ENCODE measurements at regions not wholly inside any gene's neighbourhood (a gene's known extent, or its start where the extent isn't known, plus 50 kb on each side); places are given as distances from the start of the nearest gene placed in this dataset.
"Not testable (repeated sequence)": the region's sequence is repeated elsewhere in the genome, so short reads cannot be mapped to it uniquely, and the experiment has no call there.

DNA sequence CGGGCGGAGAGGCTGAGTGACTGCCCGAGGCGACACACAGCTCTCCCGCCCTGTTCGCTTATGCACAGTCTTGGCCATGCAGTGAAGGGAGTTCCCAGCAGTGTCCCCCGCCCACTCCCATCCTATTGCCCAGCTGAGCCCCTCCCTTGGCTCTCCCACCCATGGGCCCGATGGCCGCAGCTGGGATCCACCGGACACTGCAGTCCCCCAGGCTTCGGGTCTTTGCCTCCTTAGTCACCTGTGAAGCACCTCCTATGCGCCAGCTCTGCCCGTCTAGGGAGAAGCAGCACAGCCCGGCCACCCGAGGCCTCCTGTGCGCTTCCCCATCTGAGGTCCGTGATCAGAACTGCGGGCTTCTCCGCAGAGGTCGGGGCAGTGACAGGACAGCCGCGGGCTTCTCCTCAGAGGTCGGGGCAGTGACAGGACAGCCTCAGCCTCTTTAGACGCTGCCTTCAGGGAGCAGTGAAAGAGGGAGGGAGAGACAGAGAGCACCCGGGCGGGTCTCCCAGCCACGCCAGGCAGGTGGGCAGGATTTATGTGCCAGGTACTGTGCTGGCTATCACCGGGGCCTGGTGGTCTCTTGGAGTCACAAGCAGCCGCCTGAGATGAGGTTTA lies 143.1 kb downstream of the LAT start:
- not testable (repeated sequence) for DNase-seq
- 76% methylated on average over 22 of the region's 29 CpGs for WGBS (ENCODE audit: insufficient coverage)

DNA sequence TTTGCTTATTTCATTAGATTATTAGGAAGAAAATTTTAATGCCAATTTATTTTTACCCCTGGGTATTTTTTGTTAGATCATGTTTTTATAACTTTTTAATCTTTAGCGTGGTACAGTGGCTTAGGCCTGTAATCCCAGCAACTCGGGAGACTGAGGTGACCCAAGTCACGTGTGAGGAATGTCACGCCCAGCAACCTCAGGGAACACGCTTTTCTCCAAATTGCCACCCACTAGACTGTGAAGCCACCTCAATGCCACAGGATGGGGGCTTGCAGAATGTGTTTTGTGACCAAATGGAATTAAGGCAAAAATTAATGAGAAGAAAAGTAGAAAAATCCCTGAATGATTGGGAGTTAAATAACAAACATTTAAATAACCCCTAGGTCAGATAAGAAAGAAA lies 141.8 kb downstream of the LAT start:
- Histone ChIP-seq H3K4me3 (ENCODE audit: low read length) (no peak overlapping the region), H3K9me3 (replicated peaks; ENCODE audit: control insufficient read depth, low read depth, low read length) (no peaks in the 10 kb centered on the region), H3K4me1 (ENCODE audit: control insufficient read depth, insufficient read depth, low read length) (peaks cover 9% of the 10 kb centered on the region), H3K36me3 (ENCODE audit: control insufficient read depth, insufficient read depth, low read length) (no peaks in the 10 kb centered on the region), H3K27me3 (ENCODE audit: control insufficient read depth, insufficient read depth, low read length) (no peaks in the 10 kb centered on the region), H3K27ac (ENCODE audit: low read length) (no peak overlapping the region)
- no peak for DNase-seq
- no CpG with 5 or more reads among the region's 5 CpGs for WGBS (ENCODE audit: insufficient coverage)

More for the DNA sequence above, 143.1 kb downstream of the LAT start:
- H3K4me1 ChIP-seq (ENCODE audit: control insufficient read depth, insufficient read depth, low read length); H3K27ac ChIP-seq (ENCODE audit: low read length); H3K9me3 ChIP-seq (replicated peaks; ENCODE audit: control insufficient read depth, low read depth, low read length); H3K36me3 ChIP-seq (ENCODE audit: control insufficient read depth, insufficient read depth, low read length); H3K4me3 ChIP-seq (ENCODE audit: low read length); H3K27me3 ChIP-seq (ENCODE audit: control insufficient read depth, insufficient read depth, low read length): not testable (repeated sequence)

DNA sequence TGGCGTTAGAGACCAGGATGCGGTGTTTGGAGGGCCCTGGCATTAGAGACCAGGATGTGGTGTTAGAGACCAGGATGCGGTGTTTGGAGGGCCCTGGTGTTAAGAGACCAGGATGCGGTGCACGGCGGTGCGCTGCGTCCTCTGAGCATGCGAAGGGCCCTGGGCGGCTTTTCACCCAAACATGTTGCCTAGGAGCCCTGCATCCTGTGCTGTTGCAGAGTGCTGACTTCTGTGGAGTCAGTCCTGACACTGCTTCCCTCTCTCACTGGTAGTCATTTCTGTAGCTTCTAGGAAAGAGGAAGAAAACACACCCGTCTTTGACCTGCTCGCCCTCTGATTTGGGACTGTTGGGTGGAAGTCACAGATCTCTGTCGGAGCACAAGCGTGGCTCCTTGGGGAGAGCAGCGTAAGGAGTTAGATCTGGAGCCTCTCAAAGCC lies 141.2 kb downstream of the LAT start:
- Histone ChIP-seq H3K27me3 (ENCODE audit: control insufficient read depth, insufficient read depth, low read length) (no peaks in the 10 kb centered on the region), H3K4me3 (ENCODE audit: low read length) (no peak overlapping the region), H3K4me1 (ENCODE audit: control insufficient read depth, insufficient read depth, low read length) (peaks cover 3% of the 10 kb centered on the region), H3K36me3 (ENCODE audit: control insufficient read depth, insufficient read depth, low read length) (no peaks in the 10 kb centered on the region), H3K9me3 (replicated peaks; ENCODE audit: control insufficient read depth, low read depth, low read length) (no peaks in the 10 kb centered on the region), H3K27ac (ENCODE audit: low read length) (no peak overlapping the region)
- WGBS (ENCODE audit: insufficient coverage) = 73% methylated on average over 14 of the region's 15 CpGs
- no peak for DNase-seq

DNA sequence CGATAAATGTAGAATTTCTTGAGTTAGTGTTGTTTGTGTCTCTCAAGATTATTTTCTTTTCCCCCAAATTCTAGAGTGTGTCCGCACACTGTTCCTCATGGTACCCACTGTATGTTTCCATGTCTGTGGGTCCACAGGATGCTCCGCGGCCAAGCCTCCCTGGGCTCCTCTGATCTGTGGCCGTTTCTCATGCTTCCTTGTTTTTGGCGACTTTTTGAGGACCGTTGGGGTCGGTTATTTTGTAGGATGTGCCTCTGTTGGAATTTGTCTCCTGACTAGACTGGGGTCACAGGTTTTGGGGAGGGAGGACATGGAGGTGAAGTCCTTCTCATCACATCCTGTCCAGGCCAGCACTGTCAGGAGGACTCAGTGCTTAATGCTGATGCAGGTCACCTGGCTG lies 140.0 kb downstream of the LAT start:
- no peaks in the 10 kb centered on the region for H3K36me3 ChIP-seq (ENCODE audit: control insufficient read depth, insufficient read depth, low read length)
- no peak for DNase-seq
- 100% methylated on average over 4 of the region's 8 CpGs for WGBS (ENCODE audit: insufficient coverage)
- no peak overlapping the region for H3K4me3 ChIP-seq (ENCODE audit: low read length)
- no peaks in the 10 kb centered on the region for H3K27me3 ChIP-seq (ENCODE audit: control insufficient read depth, insufficient read depth, low read length)
- no peaks in the 10 kb centered on the region for H3K9me3 ChIP-seq (replicated peaks; ENCODE audit: control insufficient read depth, low read depth, low read length)
- no peak overlapping the region for H3K27ac ChIP-seq (ENCODE audit: low read length)
- peaks cover 6% of the 10 kb centered on the region for H3K4me1 ChIP-seq (ENCODE audit: control insufficient read depth, insufficient read depth, low read length)

DNA sequence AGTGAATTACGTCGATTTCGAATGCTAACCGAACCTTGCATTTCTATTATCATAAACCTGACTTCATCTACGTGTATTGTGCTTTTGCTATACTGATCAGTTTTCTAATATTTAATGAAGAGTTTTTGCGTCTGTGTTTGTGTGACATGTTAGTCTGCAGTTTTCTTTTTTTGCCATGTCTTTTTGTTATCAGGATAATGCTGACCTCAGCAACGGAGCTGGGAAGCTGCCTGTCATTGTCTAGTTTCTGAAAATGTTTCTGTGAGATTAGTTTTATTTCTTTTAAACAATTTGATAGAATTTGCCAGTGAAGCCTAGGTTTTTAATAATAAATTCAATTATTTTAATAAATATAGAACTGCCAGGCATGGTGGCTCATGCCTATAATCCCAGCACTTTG lies 139.3 kb downstream of the LAT start:
- H3K36me3 ChIP-seq (ENCODE audit: control insufficient read depth, insufficient read depth, low read length); H3K27me3 ChIP-seq (ENCODE audit: control insufficient read depth, insufficient read depth, low read length); H3K4me3 ChIP-seq (ENCODE audit: low read length); H3K9me3 ChIP-seq (replicated peaks; ENCODE audit: control insufficient read depth, low read depth, low read length); DNase-seq; H3K4me1 ChIP-seq (ENCODE audit: control insufficient read depth, insufficient read depth, low read length); H3K27ac ChIP-seq (ENCODE audit: low read length): not testable (repeated sequence)
- WGBS (ENCODE audit: insufficient coverage) = no CpG with 5 or more reads among the region's 7 CpGs

DNA sequence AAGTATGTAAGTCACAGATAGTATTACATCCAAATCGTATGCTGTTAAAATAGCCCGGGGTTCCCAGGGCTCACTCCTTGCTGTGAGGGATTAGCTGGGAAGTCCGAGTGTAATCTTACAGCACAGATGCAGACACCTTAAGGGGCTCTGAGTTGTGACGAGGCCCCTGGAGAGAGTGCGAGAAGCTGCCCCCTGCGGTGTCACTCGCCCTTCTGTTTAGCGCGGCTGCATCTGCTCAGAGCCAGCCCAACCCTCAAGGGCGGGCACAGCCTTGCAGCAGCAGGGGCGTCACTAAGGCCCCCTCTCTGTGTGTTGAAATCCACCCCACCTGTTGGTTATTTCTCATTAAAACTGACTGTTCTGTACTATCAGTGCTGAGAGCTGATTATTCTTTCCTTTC lies 135.8 kb downstream of the LAT start:
- H3K27ac ChIP-seq (ENCODE audit: low read length) = not testable (repeated sequence)

DNA sequence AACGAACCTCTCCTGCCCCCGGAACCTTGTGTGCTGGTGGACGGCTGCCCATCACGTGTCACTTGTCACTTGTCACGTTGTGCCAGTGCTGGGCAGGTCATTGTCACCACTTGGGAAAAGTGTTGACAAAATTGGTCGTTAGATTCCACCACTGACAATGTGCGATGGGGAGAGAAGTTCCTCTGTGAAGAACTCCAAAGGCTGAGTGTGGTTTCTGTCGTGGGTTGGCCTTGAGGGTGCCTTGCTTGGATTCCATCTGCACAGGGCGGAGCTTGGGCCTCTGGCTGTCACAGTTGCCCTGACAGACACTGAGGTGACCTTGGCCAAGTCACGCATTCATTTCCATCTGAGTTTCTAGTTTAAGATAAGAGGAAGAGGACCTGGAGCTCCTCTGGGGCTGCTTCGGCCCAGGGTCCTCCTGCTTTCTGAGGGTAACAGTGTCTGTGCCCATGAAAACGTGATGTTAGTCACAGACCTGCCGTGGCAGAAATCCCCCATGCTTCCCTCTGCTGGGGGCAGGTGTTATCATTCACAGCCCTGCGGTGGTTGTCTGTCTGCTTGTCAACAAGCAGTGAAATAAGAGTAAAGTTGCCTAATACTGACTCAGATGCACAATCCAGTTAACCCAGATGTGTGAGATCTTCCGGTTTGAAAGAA lies 133.6 kb downstream of the LAT start:
- peaks cover 13% of the 10 kb centered on the region for H3K4me1 ChIP-seq (ENCODE audit: control insufficient read depth, insufficient read depth, low read length)
- 78% methylated on average over 7 of the region's 15 CpGs for WGBS (ENCODE audit: insufficient coverage)
- H3K27me3 ChIP-seq (ENCODE audit: control insufficient read depth, insufficient read depth, low read length); H3K4me3 ChIP-seq (ENCODE audit: low read length); H3K27ac ChIP-seq (ENCODE audit: low read length); H3K36me3 ChIP-seq (ENCODE audit: control insufficient read depth, insufficient read depth, low read length); DNase-seq; H3K9me3 ChIP-seq (replicated peaks; ENCODE audit: control insufficient read depth, low read depth, low read length): not testable (repeated sequence)

More for the DNA sequence above, 135.8 kb downstream of the LAT start:
- H3K4me1 ChIP-seq (ENCODE audit: control insufficient read depth, insufficient read depth, low read length); H3K36me3 ChIP-seq (ENCODE audit: control insufficient read depth, insufficient read depth, low read length); H3K27me3 ChIP-seq (ENCODE audit: control insufficient read depth, insufficient read depth, low read length); H3K9me3 ChIP-seq (replicated peaks; ENCODE audit: control insufficient read depth, low read depth, low read length); H3K4me3 ChIP-seq (ENCODE audit: low read length); DNase-seq: not testable (repeated sequence)
- 67% methylated on average over 3 of the region's 11 CpGs for WGBS (ENCODE audit: insufficient coverage)

DNA sequence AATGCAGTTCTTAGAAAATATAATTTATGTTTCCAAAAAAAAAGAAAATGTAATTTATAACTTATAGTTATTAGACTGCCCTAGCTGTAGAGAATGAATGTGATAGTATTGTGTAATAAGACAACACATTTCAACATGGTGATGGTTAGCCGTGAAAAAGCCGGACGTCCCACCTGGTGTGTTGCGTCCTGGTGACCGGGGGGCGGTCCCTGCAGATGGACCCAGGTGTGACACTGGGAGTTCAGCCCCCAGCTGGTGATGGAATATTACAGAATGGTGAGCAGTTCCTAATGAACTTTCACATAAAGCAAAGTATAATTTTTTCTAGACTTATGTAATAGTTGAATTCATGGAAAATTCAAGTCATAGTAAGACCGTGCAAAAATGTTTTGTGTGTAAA lies 132.8 kb downstream of the LAT start:
- no peaks in the 10 kb centered on the region for H3K27me3 ChIP-seq (ENCODE audit: control insufficient read depth, insufficient read depth, low read length)
- WGBS (ENCODE audit: insufficient coverage) = 92% methylated on average over 5 of the region's 7 CpGs
- H3K4me3 ChIP-seq (ENCODE audit: low read length) = no peak overlapping the region
- no peak for DNase-seq
- H3K9me3 ChIP-seq (replicated peaks; ENCODE audit: control insufficient read depth, low read depth, low read length) = no peaks in the 10 kb centered on the region
- no peaks in the 10 kb centered on the region for H3K36me3 ChIP-seq (ENCODE audit: control insufficient read depth, insufficient read depth, low read length)
- no peak overlapping the region for H3K27ac ChIP-seq (ENCODE audit: low read length)
- peaks cover 13% of the 10 kb centered on the region for H3K4me1 ChIP-seq (ENCODE audit: control insufficient read depth, insufficient read depth, low read length)

DNA sequence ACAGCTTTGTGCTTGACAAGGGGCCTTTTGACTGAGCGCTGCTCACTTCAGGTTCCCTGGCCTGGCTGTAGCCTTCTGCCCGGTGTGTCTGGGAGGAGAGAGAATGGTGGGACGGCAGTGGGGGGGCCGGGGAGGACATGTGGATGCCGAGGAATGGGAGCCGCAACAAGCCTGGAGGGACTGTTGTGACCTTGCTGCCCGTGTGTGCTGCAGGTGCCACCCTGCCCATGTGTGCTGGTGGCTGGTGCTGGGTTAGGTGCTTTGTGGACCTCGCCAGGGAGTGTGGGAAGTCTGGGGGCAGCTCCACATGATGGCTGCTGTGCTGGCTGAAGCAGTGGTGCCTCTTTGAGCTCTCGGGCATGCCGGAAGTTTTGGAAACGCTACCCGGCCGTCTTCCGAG lies 132.1 kb downstream of the LAT start:
- H3K4me3 ChIP-seq (ENCODE audit: low read length) = no peak overlapping the region
- WGBS (ENCODE audit: insufficient coverage) = 95% methylated on average over 12 of the region's 14 CpGs
- H3K9me3 ChIP-seq (replicated peaks; ENCODE audit: control insufficient read depth, low read depth, low read length) = no peaks in the 10 kb centered on the region
- no peak overlapping the region for H3K27ac ChIP-seq (ENCODE audit: low read length)
- no peaks in the 10 kb centered on the region for H3K27me3 ChIP-seq (ENCODE audit: control insufficient read depth, insufficient read depth, low read length)
- peaks cover 13% of the 10 kb centered on the region for H3K4me1 ChIP-seq (ENCODE audit: control insufficient read depth, insufficient read depth, low read length)
- no peak for DNase-seq
- H3K36me3 ChIP-seq (ENCODE audit: control insufficient read depth, insufficient read depth, low read length) = no peaks in the 10 kb centered on the region

DNA sequence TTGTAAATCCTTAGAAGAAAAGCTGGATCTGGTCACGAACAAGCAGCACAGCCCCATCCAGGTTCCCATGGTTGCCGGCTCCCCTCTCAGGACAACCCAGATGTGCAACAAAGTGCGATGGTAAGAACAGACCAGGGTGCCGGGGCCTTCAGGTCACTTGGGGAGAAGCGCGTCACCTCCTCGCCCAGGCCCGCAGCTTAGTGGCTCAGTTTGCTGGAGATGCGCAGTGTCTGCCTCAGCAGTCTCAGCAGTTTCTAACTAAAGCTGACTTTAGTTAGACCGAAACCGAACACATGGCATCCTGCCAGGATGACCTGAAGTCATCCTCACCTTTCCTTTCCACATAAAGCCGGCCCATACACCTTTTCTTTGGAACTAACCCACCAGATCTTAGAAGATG lies 131.4 kb downstream of the LAT start:
- not testable (repeated sequence) for H3K4me3 ChIP-seq (ENCODE audit: low read length); H3K27ac ChIP-seq (ENCODE audit: low read length); H3K9me3 ChIP-seq (replicated peaks; ENCODE audit: control insufficient read depth, low read depth, low read length); H3K27me3 ChIP-seq (ENCODE audit: control insufficient read depth, insufficient read depth, low read length); H3K36me3 ChIP-seq (ENCODE audit: control insufficient read depth, insufficient read depth, low read length); DNase-seq
- peaks cover 13% of the 10 kb centered on the region for H3K4me1 ChIP-seq (ENCODE audit: control insufficient read depth, insufficient read depth, low read length)
- 40% methylated on average over 6 of the region's 12 CpGs for WGBS (ENCODE audit: insufficient coverage)

DNA sequence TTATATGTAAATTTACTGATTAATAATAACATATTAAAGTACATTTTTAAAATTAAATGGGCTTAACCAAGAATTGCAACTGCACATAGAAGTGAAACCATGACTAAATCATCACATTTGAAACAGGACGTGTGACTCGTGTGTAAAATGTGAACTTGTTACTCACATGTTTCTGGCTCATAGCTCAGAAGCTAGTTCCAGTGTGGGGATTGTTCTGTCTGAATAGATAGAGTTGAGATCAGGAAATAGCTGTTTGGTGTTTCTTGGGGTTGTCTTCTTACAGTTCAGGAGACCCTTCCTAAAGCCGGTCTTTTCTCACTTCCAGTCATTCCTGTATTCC lies 130.9 kb downstream of the LAT start:
- not testable (repeated sequence) for H3K27ac ChIP-seq (ENCODE audit: low read length); H3K9me3 ChIP-seq (replicated peaks; ENCODE audit: control insufficient read depth, low read depth, low read length); H3K4me3 ChIP-seq (ENCODE audit: low read length); H3K27me3 ChIP-seq (ENCODE audit: control insufficient read depth, insufficient read depth, low read length); H3K36me3 ChIP-seq (ENCODE audit: control insufficient read depth, insufficient read depth, low read length)
- peaks cover 13% of the 10 kb centered on the region for H3K4me1 ChIP-seq (ENCODE audit: control insufficient read depth, insufficient read depth, low read length)
- WGBS (ENCODE audit: insufficient coverage) = no CpG with 5 or more reads among the region's 3 CpGs
- peak; percentile 65 for DNase-seq

All from muscle of leg (tissue), 3 donors.